ENCODE measurements at regions not wholly inside any gene's neighbourhood (a gene's known extent, or its start where the extent isn't known, plus 50 kb on each side); places are given as distances from the start of the nearest gene placed in this dataset.

GRCh38 chr13:79628463-79628862 lies 147.5 kb downstream of the NDFIP2 start:
- TF ChIP-seq, protein P1, sequence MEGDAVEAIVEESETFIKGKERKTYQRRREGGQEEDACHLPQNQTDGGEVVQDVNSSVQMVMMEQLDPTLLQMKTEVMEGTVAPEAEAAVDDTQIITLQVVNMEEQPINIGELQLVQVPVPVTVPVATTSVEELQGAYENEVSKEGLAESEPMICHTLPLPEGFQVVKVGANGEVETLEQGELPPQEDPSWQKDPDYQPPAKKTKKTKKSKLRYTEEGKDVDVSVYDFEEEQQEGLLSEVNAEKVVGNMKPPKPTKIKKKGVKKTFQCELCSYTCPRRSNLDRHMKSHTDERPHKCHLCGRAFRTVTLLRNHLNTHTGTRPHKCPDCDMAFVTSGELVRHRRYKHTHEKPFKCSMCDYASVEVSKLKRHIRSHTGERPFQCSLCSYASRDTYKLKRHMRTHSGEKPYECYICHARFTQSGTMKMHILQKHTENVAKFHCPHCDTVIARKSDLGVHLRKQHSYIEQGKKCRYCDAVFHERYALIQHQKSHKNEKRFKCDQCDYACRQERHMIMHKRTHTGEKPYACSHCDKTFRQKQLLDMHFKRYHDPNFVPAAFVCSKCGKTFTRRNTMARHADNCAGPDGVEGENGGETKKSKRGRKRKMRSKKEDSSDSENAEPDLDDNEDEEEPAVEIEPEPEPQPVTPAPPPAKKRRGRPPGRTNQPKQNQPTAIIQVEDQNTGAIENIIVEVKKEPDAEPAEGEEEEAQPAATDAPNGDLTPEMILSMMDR (IDR thresholded peaks at IDR 0.05; ENCODE audit: unreplicated experiment in 3 of 3) = no peak
- no peak overlapping the region for H3K4me3 Mint-ChIP-seq
- no peaks in the 10 kb centered on the region for H3K36me3 Mint-ChIP-seq (ENCODE audit: low read depth)
- H3K27ac Mint-ChIP-seq = no peak overlapping the region
- peaks cover 6% of the 10 kb centered on the region for H3K4me1 Mint-ChIP-seq
- H3K9me3 Mint-ChIP-seq = no peaks in the 10 kb centered on the region
- H3K27me3 Mint-ChIP-seq (ENCODE audit: low read depth) = no peaks in the 10 kb centered on the region

DNA sequence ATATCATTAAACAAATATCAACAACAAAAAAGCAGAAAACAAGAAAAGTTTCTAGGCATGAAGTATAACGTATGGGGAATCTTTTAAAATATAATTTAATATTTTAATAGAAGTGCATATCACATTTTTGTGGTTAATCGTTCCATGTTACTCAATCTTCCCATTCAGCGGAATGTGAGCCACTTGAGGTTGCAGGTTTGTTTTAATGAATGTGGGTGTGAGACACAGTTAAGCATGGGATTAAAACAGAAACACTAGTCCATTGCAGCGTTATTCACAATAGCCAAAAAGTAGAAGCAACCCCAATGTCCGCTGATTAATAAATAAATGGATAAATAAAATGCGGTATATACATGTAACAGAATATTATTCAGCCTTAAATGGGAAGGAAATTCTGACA lies 146.0 kb downstream of the NDFIP2 start:
- H3K36me3 Mint-ChIP-seq (ENCODE audit: low read depth) = no peaks in the 10 kb centered on the region
- H3K4me1 Mint-ChIP-seq = peaks cover 6% of the 10 kb centered on the region
- H3K27ac Mint-ChIP-seq = no peak overlapping the region
- TF ChIP-seq, protein P1 (IDR thresholded peaks at IDR 0.05; ENCODE audit: unreplicated experiment in 3 of 3) = no peak
- H3K27me3 Mint-ChIP-seq (ENCODE audit: low read depth) = no peaks in the 10 kb centered on the region
- no peak overlapping the region for H3K4me3 Mint-ChIP-seq
- peaks cover under 1% of the 10 kb centered on the region for H3K9me3 Mint-ChIP-seq

DNA sequence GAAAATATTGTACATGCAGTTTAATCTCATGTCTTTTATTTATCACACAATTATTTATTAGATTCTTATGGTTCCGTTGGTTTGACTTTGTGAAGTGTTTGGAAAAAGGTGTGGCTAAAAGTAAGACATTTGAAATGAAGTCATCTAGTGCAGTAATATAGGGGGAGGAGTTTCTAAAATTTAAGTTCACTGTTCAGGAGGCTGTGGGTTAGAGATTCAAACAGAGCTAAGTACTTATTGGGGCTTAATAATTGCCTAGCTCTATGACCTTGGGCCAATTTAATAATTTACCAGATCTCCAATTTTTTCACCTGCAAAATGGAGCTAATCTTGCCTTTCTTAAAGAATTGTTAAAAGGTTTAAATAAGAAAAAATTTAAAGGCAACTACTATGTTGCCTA lies 144.6 kb downstream of the NDFIP2 start:
- Mint-ChIP-seq H3K27ac (no peak overlapping the region), H3K27me3 (ENCODE audit: low read depth) (no peaks in the 10 kb centered on the region), H3K4me1 (no peaks in the 10 kb centered on the region), H3K4me3 (no peak overlapping the region), H3K9me3 (peaks cover 4% of the 10 kb centered on the region), H3K36me3 (ENCODE audit: low read depth) (no peaks in the 10 kb centered on the region)
- TF ChIP-seq, protein P1 (IDR thresholded peaks at IDR 0.05; ENCODE audit: unreplicated experiment in 3 of 3) = no peak

GRCh38 chr13:79621902-79622301 lies 140.9 kb downstream of the NDFIP2 start:
- Mint-ChIP-seq H3K27ac (no peak overlapping the region), H3K9me3 (peaks cover 9% of the 10 kb centered on the region), H3K4me3 (no peak overlapping the region), H3K36me3 (ENCODE audit: low read depth) (no peaks in the 10 kb centered on the region), H3K4me1 (no peaks in the 10 kb centered on the region), H3K27me3 (ENCODE audit: low read depth) (no peaks in the 10 kb centered on the region)
- TF ChIP-seq, protein P1 (IDR thresholded peaks at IDR 0.05; ENCODE audit: unreplicated experiment in 3 of 3) = no peak

DNA sequence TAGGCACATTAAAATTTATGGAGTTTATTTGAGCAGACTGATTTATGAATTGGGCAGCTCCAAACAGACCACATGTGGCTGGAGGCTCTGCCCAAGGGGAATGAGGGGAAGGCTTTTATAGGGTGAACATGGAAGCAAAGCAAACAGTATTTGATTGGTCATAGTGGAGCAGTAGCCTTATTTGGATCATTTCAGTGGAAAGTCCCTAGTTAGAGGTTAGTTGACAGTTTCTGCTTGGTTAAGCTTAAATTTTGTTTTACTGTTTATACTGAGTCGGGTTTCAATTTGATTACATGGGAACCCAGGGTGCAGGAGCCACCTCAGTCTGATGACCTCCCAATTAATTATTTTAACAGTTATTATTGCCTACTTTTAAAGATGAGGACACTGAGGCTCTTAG lies 140.5 kb downstream of the NDFIP2 start:
- Mint-ChIP-seq H3K36me3 (ENCODE audit: low read depth) (no peaks in the 10 kb centered on the region), H3K4me1 (no peaks in the 10 kb centered on the region), H3K9me3 (peaks cover 9% of the 10 kb centered on the region), H3K27ac (no peak overlapping the region), H3K4me3 (no peak overlapping the region), H3K27me3 (ENCODE audit: low read depth) (no peaks in the 10 kb centered on the region)
- TF ChIP-seq, protein P1 (IDR thresholded peaks at IDR 0.05; ENCODE audit: unreplicated experiment in 3 of 3) = no peak

- H3K27ac Mint-ChIP-seq = no peak overlapping the region
- no peak overlapping the region for H3K4me3 Mint-ChIP-seq
- no peaks in the 10 kb centered on the region for H3K27me3 Mint-ChIP-seq (ENCODE audit: low read depth)
- H3K4me1 Mint-ChIP-seq = no peaks in the 10 kb centered on the region
- H3K9me3 Mint-ChIP-seq = peaks cover 17% of the 10 kb centered on the region
- H3K36me3 Mint-ChIP-seq (ENCODE audit: low read depth) = no peaks in the 10 kb centered on the region
- TF ChIP-seq, protein P1 (IDR thresholded peaks at IDR 0.05; ENCODE audit: unreplicated experiment in 3 of 3) = no peak
These were observed 133.4 kb downstream of the NDFIP2 start for GRCh38 chr13:79614250-79614918.

Data from nephron (organoid).